Left kidney (tissue), 1 donor: ENCODE measurements at regions not wholly inside any gene's neighbourhood (a gene's known extent, or its start where the extent isn't known, plus 50 kb on each side); places are given as distances from the start of the nearest gene placed in this dataset.

Source experiments
- DNase-seq: peaks from one replicate; pipeline ENCODE4 v3.0.0-alpha.2; 2013

DNA sequence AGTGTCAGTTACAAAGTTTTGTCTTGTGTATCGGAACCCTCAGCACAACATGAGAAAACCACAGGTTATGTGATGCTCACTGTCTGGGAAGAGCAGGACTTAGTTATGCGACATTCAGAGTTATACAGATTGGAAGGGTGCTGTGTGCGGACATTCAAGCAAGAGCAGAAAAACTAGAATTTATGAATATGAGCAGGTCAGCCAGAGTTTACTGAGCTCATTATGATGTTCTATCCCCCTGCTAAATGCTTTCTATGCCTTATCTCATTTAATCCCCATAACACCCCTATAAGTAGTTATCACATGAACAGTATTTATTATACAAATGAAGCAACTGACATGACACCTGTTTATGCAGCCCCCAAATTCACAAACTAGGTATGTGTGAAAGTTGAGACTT, 1083.2 kb downstream of the FLRT2 start:
- no peak for DNase-seq

DNA sequence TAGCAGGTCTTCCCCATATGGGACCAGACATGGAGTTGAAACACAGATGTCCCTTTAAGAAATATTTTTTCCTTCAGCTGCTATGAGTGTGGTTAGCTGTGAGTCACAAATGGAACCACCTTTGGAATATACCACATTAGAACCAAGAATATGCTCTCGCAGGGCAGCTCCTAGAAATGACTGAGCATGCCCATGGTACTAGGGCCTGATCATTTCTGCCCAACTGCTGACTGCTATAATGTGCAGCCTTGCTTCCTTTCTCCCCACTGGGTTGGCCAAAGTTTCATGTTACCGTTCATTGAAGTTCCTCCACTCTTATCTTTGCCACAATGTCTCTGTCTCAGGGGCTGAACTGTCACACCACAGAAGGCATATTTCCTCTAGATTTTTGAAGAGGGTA, 1074.6 kb downstream of the FLRT2 start:
- DNase-seq = no peak

DNA sequence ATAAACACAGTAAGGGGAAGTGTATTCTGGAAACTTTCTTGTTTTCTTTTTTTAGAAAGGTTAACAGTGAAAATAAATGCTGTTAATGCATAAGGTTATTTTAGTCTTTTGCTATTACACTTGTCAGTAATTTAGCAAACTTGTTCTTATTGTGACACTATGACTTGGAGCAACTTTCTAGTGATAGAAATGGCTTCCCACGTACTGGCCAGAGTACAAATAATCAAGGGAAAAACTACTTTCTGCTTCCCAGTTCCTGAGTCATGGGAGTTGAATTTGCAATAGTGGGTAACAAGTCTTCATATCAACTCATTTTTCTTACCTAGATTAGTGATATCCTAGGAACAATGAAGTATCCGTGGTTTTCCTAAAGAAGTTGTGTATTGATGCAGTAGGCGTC, 1072.3 kb downstream of the FLRT2 start:
- no peak for DNase-seq

DNA sequence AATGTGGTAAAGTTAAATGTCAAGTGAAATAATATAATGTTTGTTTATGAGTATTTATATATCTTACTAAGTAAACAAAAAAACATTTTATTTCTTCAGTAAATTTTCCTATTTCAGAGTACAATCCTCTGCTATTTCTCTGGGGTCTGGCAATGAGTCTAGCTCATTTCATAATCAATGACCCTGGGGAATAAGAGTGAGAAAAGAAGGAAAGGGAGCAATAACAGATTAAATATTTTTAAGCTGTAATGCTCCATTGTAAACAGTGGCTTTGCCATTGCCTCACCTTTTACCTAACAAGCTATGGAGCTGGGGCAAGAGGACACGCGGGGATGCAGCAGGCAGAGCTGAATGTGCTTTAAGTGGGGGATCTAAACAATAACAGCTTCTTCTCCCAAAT, 1071.9 kb downstream of the FLRT2 start:
- no peak for DNase-seq

DNA sequence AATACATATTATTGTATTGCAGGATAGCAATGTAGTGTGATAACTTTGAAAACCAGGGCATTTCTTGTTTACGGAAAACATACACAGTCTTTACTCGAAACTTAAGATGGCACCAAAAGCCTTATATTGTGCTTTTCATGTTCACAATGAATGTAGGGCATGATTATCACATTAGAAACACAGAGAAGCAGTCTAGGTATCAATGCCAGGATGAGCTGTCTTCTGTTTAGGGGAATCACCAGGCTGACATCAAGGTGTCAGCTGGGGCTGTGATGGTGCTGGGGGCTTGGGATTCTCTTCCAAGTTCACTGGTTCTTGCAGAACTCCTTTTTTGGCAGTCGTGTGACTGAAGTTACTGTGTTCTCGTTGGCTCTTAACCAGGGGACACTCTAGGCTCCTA, 1067.3 kb downstream of the FLRT2 start:
- no peak for DNase-seq

DNA sequence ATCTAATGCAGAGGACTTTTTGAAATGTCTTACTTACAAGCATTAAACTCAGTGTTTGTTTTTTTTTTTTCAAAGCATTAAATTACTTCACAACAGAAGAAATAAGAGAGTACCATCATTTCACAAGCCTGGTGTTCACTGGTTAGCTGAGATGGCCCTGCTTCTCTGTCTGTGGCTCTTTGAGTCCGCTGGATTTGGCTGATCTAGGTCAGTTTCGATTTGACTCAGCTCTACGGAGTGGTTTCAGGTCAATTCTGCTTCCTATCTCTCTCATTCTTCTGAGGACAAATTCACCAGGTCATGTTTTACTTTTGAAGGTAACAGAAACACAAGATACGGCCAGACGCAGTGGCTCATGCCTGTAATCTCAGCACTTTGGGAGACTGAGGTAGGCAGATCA, 1066.1 kb downstream of the FLRT2 start:
- DNase-seq = no peak

DNA sequence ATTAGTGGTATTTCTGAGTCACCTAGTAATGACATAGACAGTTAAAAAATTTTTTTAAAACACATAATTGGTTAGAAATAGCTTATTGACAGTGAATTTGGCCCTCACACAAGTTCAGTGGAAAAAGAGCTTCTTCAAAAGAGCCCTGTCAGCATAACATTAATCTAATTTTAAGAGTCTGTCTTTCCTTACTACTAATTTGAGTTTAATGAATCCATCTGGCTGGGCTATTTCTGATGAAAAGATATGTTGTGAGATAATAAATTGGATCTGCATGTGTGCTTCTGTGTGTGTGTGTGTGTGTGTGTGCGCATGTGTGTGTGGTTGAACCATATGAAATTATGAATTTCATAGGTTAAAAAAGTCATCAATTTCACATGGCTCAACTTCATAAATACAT, 1045.2 kb downstream of the FLRT2 start:
- DNase-seq = no peak

DNA sequence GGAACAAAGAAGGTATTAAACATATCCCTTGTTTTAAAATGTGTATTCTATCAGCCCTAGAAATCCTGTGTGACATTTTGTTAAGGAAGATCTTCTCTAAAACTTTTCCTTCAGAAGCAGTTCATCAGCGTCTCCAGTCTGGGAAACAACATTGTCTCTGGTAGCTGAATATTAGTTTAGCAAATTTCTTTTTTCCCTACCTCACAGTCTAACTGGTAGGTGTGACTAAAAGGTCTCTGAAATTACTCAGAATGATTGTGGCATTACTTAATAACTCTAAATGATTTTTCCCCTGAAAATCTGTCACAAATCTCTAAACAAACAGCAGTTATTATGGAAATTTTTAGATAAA, 1044.8 kb downstream of the FLRT2 start:
- no peak for DNase-seq

DNA sequence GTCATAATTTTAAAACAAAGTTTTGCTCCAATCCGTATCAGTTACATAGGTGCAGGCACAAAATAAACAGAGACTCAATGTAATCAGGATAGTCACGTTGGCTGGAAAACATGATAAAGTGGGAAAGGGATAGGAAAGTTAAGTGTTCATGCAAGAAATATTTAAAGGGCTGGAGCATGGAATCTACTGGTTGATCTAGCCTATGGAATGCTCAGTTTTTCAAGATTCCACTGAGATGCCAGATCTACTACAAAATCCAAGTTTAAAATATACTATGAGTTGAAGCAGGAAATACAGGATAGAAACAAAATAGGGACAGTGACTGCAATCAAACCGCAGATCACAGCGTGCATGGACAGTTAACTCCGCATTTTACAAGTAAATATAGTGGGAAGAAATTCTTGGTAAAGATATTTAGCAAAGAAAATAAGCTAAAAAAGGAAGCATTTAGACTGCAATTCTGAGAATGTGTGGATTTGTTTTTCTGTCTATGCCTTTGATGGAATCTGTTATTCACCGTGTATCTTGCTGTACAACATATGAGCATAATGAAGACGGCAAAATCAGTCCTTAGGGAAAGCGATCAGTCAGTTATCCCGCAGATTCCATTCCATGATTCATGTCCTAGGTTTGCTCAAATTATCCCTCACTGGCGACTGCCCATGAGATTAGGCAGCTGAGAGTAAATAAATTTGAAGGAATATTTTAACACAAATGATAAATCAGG, 1044.3 kb downstream of the FLRT2 start:
- DNase-seq = no peak

DNA sequence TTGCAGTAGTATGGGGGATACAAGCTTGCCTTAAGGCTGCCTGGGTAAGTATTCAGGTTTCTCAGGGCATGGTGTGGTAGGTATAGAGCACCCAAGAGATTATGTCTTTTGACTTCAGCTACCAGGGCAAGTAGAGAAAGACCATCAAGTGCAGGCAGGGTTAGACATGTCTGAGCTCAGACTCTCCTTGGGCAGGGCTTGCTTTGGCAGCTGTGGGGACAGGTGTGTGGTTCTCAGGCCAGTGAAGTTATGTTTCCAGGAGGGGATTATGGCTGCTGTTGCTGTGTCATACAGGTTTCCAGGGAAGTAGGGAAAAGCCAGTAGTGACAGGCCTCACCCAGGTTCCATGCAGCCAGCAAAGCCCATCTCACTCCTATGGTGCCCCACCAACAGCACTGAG, 1040.4 kb downstream of the FLRT2 start:
- no peak for DNase-seq

DNA sequence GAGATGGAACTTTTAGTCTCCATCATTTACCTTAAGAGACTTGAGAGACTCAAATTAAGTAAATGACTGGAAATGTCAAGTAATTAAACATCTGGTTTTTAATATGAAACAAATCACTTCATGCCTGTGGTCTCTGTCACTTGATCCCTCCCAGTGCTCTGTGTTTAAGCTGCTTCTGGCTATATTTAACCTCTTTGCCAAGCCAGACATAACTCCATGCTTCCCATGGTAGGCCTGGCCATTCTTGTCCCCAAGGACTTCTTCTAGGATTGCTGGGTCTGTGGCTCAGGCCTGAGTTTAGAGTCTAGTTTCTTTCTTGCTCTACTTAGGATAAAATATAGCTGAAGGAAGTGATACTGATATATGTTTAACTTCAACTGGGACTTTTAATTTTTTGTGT, 1013.6 kb downstream of the FLRT2 start:
- no peak for DNase-seq

DNA sequence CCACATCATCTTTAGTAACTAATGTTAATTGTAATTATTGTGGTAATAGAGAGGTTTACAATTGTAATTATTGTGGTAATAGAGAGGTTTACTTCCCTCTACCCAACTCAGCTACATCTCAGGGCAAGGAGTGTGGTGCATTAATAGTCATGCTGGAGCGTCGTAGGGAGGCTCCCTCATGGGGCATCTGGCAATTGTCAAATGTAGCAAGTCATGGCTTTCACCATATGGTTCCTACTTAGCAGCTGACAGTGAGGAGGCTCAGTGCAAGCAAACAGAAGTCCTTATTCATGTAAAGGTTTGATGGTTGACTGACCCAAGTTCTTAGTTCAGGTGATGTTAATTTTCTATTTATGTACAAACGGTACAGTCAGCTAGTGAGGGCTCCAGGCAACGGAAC, 1012.0 kb downstream of the FLRT2 start:
- DNase-seq = no peak

DNA sequence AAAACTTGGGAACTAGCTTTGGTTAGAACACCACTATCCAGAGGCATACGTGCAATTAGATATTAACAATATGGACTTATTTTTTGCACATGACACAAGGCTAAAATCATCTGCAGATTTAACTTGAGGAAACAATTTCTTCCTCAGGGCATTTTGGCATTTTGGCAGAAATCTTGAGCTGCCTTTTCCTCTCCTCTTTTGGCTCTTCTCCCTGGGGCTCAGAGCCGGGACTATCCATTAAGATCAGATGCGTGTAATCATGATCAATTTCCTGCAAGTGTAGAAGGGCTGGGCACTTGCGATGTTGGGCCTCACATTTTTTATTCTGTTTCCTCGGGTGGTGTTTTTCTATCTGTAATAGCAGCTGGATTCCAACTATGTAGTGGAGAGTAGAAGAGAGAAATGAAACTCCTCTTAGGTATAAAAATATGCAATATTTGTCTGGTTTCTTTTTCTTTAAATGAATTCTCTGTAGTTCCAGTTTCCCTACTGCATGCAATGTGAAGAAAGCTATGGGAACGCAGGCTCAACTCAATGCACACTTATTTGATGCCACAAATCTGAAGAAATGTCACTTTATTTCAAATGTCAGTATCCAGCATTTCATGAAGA, 1010.8 kb downstream of the FLRT2 start:
- no peak for DNase-seq

DNA sequence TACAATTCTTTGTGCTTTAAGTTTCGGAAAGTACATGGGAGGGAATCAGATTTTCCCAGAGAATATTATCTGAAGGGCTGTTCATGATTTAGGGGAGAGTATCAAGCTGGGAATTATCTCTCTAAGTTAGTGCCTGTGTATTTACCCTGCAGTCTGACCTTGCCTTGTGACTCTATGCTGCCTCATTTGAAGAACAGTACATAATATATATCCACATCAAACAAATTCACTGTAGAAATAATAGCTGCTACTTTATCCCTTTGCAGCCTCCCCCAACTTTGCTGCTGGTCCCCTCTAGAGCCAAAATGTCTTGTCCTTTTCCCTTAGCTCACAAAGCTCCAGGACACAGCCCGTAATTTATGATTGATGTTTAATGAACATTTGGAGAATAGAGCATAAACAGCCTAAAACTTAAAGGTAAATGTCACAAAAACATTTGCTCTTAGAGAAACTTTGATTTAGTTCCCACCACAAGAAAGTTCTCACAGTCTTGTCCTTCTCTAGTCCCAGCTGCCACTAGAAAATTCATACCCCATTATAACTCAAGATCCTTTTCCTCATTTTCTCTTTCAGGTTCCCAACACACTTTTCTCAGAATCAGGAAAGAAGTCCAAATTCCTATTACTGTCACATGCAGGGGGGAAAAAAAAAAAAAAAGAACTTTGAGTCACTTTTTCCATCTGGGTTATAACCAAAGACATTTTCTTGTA, 1009.6 kb downstream of the FLRT2 start:
- peak; percentile 76 for DNase-seq

DNA sequence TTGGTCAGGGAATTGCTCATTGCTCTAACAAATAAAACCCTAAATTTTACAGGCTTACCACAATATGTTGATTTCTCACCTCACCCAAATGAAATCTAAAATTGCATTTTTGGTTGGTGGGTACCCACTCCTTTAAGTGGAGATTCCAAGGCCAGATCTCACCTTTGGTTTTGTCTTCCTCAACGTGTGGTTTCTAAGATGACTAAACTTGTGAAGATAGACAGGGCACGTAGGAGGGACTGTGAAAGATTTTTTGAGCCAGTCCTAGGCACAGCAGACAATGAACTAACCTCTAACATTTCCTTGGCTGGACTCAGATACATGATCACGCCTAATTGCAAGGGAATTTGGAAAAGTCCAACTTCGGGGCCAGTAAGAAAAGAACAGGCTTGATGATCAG, 1003.9 kb downstream of the FLRT2 start:
- DNase-seq = no peak

DNA sequence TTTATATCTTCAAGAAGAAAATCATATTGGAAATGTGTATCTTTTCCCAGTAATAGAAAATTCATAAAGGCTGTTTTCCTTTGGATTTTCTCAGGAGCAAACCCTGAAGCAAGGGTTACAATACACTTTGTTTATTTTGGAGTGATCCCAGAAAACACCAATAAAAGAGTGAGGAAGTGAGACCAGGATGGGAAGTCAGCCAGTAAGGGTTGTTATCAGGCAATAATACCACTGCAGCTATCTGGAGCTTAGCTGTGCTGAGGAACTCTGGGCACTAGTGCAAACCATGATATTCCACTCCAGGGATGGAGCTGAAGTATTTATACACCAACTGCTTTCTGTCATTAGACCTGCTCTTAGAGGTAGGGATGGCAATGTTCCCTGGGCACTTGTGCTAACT, 1002.3 kb downstream of the FLRT2 start:
- no peak for DNase-seq

DNA sequence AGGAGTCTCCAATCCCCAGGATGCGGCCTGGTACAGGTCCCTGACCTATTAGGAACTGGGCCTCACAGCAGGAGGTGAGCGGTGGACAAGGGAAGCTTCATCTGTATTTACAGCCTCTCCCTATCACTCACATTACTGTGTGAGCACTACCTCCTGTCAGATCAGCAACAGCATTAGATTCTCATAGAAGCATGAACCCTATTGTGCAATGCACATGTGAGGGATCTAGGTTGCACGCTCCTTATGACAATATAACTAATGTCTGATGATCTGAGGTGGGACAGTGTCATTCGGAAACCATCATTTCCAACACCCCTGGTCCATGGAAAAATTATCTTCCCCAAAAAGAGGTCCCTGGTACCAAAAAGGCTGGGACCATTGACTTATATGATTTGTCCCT, 1000.5 kb downstream of the FLRT2 start:
- DNase-seq = no peak

DNA sequence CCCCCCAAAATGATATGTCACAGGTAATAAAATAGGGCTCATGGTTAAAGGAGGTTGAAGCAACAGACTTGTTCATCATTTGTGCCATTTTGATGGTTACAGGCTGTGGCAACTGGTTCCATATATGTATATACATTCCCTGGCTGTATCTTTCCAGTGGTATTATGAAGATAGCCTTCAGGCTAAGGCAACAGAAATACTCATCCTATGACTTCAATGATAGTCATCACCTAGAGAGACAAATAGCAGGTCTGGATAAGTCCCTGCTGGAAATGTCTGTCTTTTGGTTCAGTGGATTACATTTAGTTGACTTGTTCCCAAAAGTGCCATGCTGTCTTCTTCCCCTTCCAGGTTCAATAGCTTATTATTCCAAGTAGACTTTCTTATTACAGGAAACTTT, 997.4 kb downstream of the FLRT2 start:
- no peak for DNase-seq

DNA sequence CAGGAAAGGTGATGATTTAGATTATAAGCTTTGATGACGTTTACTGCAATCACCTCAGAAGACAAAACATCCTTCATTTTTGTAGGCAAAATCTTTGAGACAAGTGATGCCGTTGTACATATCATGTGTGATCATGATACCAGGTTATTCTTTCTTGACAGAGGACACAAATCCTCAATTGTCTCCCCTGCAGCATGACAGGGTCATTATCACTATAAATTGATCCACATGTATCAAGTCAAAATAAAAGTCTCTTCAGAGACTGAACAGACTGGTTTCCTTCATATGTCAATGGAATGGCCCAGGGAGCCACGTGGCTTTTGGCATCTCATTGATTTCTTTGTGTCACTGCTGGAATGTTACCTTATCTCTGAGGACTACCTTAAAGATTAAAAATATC, 995.7 kb downstream of the FLRT2 start:
- DNase-seq = no peak

DNA sequence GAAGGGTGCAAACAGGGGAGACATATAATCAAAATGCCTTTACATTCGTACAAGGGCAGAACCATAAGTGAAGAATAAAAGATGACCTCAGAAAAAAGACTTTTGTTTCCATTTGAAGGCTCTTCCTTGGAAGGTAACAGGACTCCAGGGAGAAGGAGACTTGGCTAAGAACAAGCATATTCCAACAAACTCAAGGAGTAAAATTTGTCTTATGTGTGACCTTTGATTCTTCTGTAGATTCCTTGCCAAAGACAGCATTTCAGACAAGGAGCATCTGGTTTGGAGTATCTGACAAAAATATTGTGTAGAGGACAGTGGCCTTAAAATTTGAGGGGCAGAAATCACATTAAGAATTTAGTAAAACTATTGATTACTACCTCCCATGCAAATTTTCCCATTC, 991.9 kb downstream of the FLRT2 start:
- DNase-seq = no peak

DNA sequence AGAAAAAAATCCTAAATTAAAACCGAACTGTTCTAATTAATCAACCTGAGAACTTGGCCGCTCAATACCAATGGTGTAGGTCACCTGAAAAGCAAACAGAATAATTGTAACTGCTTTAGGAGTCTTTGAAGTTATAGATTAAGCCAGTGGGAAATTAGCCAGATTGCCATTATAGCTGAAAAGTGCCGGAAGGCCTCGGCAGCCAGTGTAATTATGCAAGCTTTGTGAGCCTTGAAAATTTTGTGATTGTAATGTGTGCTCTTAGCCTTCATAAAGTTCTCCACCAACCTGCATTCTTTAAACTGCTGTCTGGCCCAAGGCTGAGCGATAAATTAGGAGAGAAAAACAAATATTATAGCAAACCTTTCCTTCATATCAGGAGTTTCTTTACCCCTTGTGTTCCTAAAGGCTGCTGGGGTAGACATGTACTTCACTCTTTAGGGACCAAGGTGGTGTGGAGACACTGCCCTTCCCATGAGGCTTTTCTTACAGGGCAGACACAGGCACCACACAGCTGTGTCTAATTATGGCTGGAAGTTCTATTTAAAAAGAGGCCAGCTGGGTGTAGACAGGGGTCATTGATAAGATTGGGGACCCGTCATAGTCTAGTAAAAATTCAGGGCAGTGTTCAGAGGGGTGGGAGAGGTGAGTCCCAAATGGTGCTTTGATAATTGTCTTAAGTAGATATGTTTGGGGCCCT, 991.2 kb downstream of the FLRT2 start:
- no peak for DNase-seq

DNA sequence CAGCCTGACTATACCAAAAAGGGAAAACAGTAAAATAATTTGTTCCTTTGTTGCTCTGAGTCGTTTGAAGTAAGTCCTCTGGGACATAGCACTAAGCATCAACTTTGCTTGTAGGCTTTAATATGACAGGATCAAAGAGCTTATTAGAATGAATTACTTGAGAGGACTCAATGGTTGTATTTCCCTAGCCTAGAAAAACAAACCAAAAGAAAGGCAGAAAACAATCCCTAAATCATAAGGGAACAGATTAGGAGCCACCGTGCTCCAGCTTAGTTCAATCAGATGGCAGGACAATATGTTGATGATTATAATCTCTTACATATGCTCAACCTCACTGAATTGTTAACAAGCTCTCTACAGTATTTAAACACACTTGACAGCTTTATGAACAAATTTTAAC, 988.4 kb downstream of the FLRT2 start:
- no peak for DNase-seq

DNA sequence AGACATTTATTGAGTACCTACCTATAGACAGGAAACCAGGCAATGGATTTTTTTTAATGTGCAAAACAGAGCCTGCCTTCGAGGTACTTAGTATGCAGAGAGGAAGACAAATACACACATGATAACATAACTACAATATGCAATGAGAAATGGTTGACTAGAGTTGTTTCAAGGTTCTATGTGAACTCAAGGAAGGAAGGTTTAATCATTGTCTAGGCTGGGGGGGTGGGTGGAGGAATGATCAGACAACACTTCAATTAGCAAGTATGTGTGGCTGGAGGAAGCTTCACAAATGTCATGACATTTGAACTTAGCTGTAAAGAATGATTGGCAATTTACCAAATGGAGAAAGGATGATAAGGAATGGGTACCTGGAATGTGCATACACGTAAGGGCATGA, 985.3 kb downstream of the FLRT2 start:
- no peak for DNase-seq
